Mucosa of stomach (tissue), 1 donor: ENCODE measurements at regions not wholly inside any gene's neighbourhood (a gene's known extent, or its start where the extent isn't known, plus 50 kb on each side); places are given as distances from the start of the nearest gene placed in this dataset.
"Not testable (repeated sequence)": the region's sequence is repeated elsewhere in the genome, so short reads cannot be mapped to it uniquely, and the experiment has no call there.

ENCODE experiments used
- H3K27me3 ChIP-seq: one replicate; pipeline ENCODE4 v1.7.0; 2013; ENCODE audit warnings: mild to moderate bottlenecking, low read length; ENCODE audit not compliant: control insufficient read depth, insufficient read depth
- H3K36me3 ChIP-seq: one replicate; pipeline ENCODE4 v1.7.0; 2013; ENCODE audit warnings: low read length; ENCODE audit not compliant: control insufficient read depth, insufficient read depth
- H3K4me1 ChIP-seq: one replicate; pipeline ENCODE4 v1.7.0; 2013; ENCODE audit warnings: mild to moderate bottlenecking, low read length; ENCODE audit not compliant: control insufficient read depth, insufficient read depth
- H3K4me3 ChIP-seq: one replicate; pipeline ENCODE4 v1.7.0; 2013; ENCODE audit warnings: low read length
- H3K9ac ChIP-seq: one replicate; pipeline ENCODE4 v1.7.0; 2013; ENCODE audit warnings: mild to moderate bottlenecking, low read length, moderate library complexity
- H3K9me3 ChIP-seq: one replicate; pipeline ENCODE4 v1.7.0; 2013; ENCODE audit warnings: mild to moderate bottlenecking, low read length, moderate library complexity; ENCODE audit not compliant: control insufficient read depth
- donor health status: Pancreatic carcinoma.

- not testable (repeated sequence) for H3K4me3 ChIP-seq, H3K9me3 ChIP-seq, H3K4me1 ChIP-seq, H3K27me3 ChIP-seq, H3K36me3 ChIP-seq, H3K9ac ChIP-seq
Measured at GRCh38 chr9:85792057-85792456, 50.3 kb upstream of the AGTPBP1 start.

- not testable (repeated sequence) for H3K36me3 ChIP-seq, H3K9me3 ChIP-seq, H3K9ac ChIP-seq, H3K4me3 ChIP-seq, H3K27me3 ChIP-seq, H3K4me1 ChIP-seq
Measured at GRCh38 chr9:85802978-85803695, 61.4 kb upstream of the AGTPBP1 start.

- H3K27me3 ChIP-seq, H3K4me1 ChIP-seq, H3K9me3 ChIP-seq, H3K36me3 ChIP-seq, H3K9ac ChIP-seq, H3K4me3 ChIP-seq: not testable (repeated sequence)
Measured at GRCh38 chr9:85804847-85805133, 63.0 kb upstream of the AGTPBP1 start.

GRCh38 chr9:85805134-85806005, 63.6 kb upstream of the AGTPBP1 start:
- H3K9ac ChIP-seq, result peak overlapping the region; percentile 52

GRCh38 chr9:85808329-85808728, 66.6 kb upstream of the AGTPBP1 start:
- H3K27me3 ChIP-seq, H3K36me3 ChIP-seq, H3K4me3 ChIP-seq, H3K4me1 ChIP-seq, H3K9me3 ChIP-seq, H3K9ac ChIP-seq: not testable (repeated sequence)

More at GRCh38 chr9:85805134-85806005, 63.6 kb upstream of the AGTPBP1 start:
- not testable (repeated sequence) for H3K4me3 ChIP-seq, H3K9me3 ChIP-seq, H3K36me3 ChIP-seq, H3K27me3 ChIP-seq, H3K4me1 ChIP-seq

GRCh38 chr9:85813388-85813787, 71.6 kb upstream of the AGTPBP1 start:
- H3K4me1 ChIP-seq, H3K9ac ChIP-seq, H3K27me3 ChIP-seq, H3K9me3 ChIP-seq, H3K4me3 ChIP-seq, H3K36me3 ChIP-seq: not testable (repeated sequence)

GRCh38 chr9:85814800-85815199, 73.0 kb upstream of the AGTPBP1 start:
- H3K4me1 ChIP-seq, H3K36me3 ChIP-seq, H3K4me3 ChIP-seq, H3K9me3 ChIP-seq, H3K27me3 ChIP-seq, H3K9ac ChIP-seq: not testable (repeated sequence)

GRCh38 chr9:85818971-85819370, 77.2 kb upstream of the AGTPBP1 start:
- H3K4me3 ChIP-seq, H3K4me1 ChIP-seq, H3K36me3 ChIP-seq, H3K27me3 ChIP-seq, H3K9ac ChIP-seq, H3K9me3 ChIP-seq: not testable (repeated sequence)

- not testable (repeated sequence) for H3K27me3 ChIP-seq, H3K9ac ChIP-seq, H3K36me3 ChIP-seq
Measured at GRCh38 chr9:85820598-85820997, 78.8 kb upstream of the AGTPBP1 start.

GRCh38 chr9:85824949-85825348, 83.2 kb upstream of the AGTPBP1 start:
- not testable (repeated sequence) for H3K9me3 ChIP-seq, H3K36me3 ChIP-seq, H3K4me1 ChIP-seq, H3K9ac ChIP-seq, H3K27me3 ChIP-seq, H3K4me3 ChIP-seq

More at GRCh38 chr9:85820598-85820997, 78.8 kb upstream of the AGTPBP1 start:
- H3K4me3 ChIP-seq, H3K4me1 ChIP-seq, H3K9me3 ChIP-seq: not testable (repeated sequence)

GRCh38 chr9:85834591-85834990, 92.8 kb upstream of the AGTPBP1 start:
- not testable (repeated sequence) for H3K4me3 ChIP-seq, H3K9ac ChIP-seq, H3K4me1 ChIP-seq, H3K27me3 ChIP-seq, H3K9me3 ChIP-seq, H3K36me3 ChIP-seq

- not testable (repeated sequence) for H3K4me1 ChIP-seq, H3K36me3 ChIP-seq
Measured at GRCh38 chr9:85843949-85844348, 97.0 kb upstream of the NAA35 start.

GRCh38 chr9:85847782-85848181, 93.2 kb upstream of the NAA35 start:
- H3K36me3 ChIP-seq, H3K9me3 ChIP-seq, H3K4me3 ChIP-seq, H3K4me1 ChIP-seq, H3K27me3 ChIP-seq, H3K9ac ChIP-seq: not testable (repeated sequence)

More at GRCh38 chr9:85843949-85844348, 97.0 kb upstream of the NAA35 start:
- not testable (repeated sequence) for H3K9ac ChIP-seq, H3K4me3 ChIP-seq, H3K9me3 ChIP-seq, H3K27me3 ChIP-seq
